OCI-LY7 (cell line): ENCODE measurements at regions not wholly inside any gene's neighbourhood (a gene's known extent, or its start where the extent isn't known, plus 50 kb on each side); places are given as distances from the start of the nearest gene placed in this dataset.

Experiments used
- EZH2phosphoT487 ChIP-seq: fragments of 200-600 bp; sonication (generic); IDR thresholded peaks from 2 replicates; pipeline ENCODE4 v1.6.1; 2018; ENCODE audit warnings: low read depth, borderline replicate concordance, mild to moderate bottlenecking, mixed run types, antibody characterized with exemption, low read length, moderate library complexity, mixed read lengths
- TF ChIP-seq, protein P1 (sequence below): fragments of 200-600 bp; sonication (generic); conservative IDR thresholded peaks from 2 replicates; pipeline ENCODE4 v1.5.1; 2014; ENCODE audit warnings: mild to moderate bottlenecking, antibody characterized with exemption, low read length, moderate library complexity, mixed read lengths

DNA sequence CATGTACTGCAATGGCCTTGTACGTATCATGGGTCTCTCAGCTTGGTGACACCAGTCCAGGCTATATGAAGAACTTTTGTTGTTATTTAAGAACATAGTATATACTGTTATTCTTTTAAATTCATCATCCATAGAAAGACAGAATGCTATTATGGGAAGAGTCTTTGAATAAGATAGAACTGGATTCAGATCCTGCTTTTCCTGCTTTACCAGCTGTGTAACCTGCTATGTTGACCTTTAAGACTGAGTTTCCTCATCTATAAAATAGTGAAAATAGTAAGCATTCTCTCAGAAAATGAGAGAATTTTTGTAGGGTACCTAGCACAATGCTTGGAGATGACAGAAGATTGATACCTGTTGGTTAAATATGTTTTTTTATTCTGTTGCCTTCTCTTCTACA, 204.1 kb upstream of the TBL1XR1 start:
- TF ChIP-seq, protein P1, sequence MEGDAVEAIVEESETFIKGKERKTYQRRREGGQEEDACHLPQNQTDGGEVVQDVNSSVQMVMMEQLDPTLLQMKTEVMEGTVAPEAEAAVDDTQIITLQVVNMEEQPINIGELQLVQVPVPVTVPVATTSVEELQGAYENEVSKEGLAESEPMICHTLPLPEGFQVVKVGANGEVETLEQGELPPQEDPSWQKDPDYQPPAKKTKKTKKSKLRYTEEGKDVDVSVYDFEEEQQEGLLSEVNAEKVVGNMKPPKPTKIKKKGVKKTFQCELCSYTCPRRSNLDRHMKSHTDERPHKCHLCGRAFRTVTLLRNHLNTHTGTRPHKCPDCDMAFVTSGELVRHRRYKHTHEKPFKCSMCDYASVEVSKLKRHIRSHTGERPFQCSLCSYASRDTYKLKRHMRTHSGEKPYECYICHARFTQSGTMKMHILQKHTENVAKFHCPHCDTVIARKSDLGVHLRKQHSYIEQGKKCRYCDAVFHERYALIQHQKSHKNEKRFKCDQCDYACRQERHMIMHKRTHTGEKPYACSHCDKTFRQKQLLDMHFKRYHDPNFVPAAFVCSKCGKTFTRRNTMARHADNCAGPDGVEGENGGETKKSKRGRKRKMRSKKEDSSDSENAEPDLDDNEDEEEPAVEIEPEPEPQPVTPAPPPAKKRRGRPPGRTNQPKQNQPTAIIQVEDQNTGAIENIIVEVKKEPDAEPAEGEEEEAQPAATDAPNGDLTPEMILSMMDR: no peak
- TF ChIP-seq EZH2phosphoT487: no peak
